ENCODE measurements at regions not wholly inside any gene's neighbourhood (a gene's known extent, or its start where the extent isn't known, plus 50 kb on each side); places are given as distances from the start of the nearest gene placed in this dataset.

GRCh38 chr4:165803005-165803404 lies 70.0 kb upstream of the TLL1 start:
- ChIA-PET POLR2A (no interaction called here), RAD21 (ENCODE audit: low non-redundant PET in 1 of 2, low total read pairs in 2 of 2, uncharacterized antibody in 2 of 2, unreplicated experiment in 2 of 2) (no interaction called here), CTCF (no interaction called here)
- DNase-seq (ENCODE audit: low read depth, low spot score) (no peak), ATAC-seq (no peak)
- H3K4me3 ChIP-seq (replicated peaks in 1 of 2; ENCODE audit: low read depth in 1 of 2, low read length in 2 of 2), result no peak overlapping the region
- H4K20me1 ChIP-seq (ENCODE audit: insufficient read depth), result no peaks in the 10 kb centered on the region
- BruUV-seq (replicated peaks), result no TSS peak
- no peaks in the 10 kb centered on the region for H3K36me3 ChIP-seq (ENCODE audit: control insufficient read depth in 1 of 2, insufficient read depth in 2 of 2, low read length in 2 of 2)
- H3K79me2 ChIP-seq (ENCODE audit: insufficient read depth, low read length), result no peaks in the 10 kb centered on the region
- no peak for TF ChIP-seq ZFX (IDR thresholded peaks at IDR 0.05)
- no peak for TF ChIP-seq YY1 (IDR thresholded peaks at IDR 0.05; ENCODE audit: extremely low read depth, insufficient replicate concordance, low read depth, low read length)
- no peak for TF ChIP-seq POLR2AphosphoS5 (IDR thresholded peaks at IDR 0.05; ENCODE audit: low read depth, low read length)
- no peak for TF ChIP-seq EZH2 (IDR thresholded peaks at IDR 0.05)
- no peak for TF ChIP-seq POLR2A (IDR thresholded peaks at IDR 0.05; ENCODE audit: borderline replicate concordance, extremely low read depth, insufficient read depth, insufficient read length)
- TF ChIP-seq ZNF274 (IDR thresholded peaks at IDR 0.05; ENCODE audit: low read depth, low read length), result no peak
- TF ChIP-seq, protein P1, sequence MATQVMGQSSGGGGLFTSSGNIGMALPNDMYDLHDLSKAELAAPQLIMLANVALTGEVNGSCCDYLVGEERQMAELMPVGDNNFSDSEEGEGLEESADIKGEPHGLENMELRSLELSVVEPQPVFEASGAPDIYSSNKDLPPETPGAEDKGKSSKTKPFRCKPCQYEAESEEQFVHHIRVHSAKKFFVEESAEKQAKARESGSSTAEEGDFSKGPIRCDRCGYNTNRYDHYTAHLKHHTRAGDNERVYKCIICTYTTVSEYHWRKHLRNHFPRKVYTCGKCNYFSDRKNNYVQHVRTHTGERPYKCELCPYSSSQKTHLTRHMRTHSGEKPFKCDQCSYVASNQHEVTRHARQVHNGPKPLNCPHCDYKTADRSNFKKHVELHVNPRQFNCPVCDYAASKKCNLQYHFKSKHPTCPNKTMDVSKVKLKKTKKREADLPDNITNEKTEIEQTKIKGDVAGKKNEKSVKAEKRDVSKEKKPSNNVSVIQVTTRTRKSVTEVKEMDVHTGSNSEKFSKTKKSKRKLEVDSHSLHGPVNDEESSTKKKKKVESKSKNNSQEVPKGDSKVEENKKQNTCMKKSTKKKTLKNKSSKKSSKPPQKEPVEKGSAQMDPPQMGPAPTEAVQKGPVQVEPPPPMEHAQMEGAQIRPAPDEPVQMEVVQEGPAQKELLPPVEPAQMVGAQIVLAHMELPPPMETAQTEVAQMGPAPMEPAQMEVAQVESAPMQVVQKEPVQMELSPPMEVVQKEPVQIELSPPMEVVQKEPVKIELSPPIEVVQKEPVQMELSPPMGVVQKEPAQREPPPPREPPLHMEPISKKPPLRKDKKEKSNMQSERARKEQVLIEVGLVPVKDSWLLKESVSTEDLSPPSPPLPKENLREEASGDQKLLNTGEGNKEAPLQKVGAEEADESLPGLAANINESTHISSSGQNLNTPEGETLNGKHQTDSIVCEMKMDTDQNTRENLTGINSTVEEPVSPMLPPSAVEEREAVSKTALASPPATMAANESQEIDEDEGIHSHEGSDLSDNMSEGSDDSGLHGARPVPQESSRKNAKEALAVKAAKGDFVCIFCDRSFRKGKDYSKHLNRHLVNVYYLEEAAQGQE (IDR thresholded peaks at IDR 0.05; ENCODE audit: low read depth), result no peak
- no peak for TF ChIP-seq RAD21 (IDR thresholded peaks at IDR 0.05; ENCODE audit: low read depth)
- no peak for TF ChIP-seq MAX (IDR thresholded peaks at IDR 0.05)
- no peak for TF ChIP-seq ATF3 (IDR thresholded peaks at IDR 0.05)
- no peak for TF ChIP-seq CTCF (IDR thresholded peaks at IDR 0.05 in 2 of 3, conservative IDR thresholded peaks at IDR 0.05 in 1 of 3; ENCODE audit: borderline replicate concordance in 1 of 3, insufficient read depth in 1 of 3, low read depth in 2 of 3, low read length in 2 of 3)
- TF ChIP-seq, protein P2, sequence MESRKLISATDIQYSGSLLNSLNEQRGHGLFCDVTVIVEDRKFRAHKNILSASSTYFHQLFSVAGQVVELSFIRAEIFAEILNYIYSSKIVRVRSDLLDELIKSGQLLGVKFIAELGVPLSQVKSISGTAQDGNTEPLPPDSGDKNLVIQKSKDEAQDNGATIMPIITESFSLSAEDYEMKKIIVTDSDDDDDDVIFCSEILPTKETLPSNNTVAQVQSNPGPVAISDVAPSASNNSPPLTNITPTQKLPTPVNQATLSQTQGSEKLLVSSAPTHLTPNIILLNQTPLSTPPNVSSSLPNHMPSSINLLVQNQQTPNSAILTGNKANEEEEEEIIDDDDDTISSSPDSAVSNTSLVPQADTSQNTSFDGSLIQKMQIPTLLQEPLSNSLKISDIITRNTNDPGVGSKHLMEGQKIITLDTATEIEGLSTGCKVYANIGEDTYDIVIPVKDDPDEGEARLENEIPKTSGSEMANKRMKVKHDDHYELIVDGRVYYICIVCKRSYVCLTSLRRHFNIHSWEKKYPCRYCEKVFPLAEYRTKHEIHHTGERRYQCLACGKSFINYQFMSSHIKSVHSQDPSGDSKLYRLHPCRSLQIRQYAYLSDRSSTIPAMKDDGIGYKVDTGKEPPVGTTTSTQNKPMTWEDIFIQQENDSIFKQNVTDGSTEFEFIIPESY (IDR thresholded peaks at IDR 0.05; ENCODE audit: extremely low read depth, insufficient replicate concordance, low read length), result no peak
- TF ChIP-seq ELF1 (IDR thresholded peaks at IDR 0.05; ENCODE audit: borderline replicate concordance, low read depth), result no peak
- H3K9ac ChIP-seq (ENCODE audit: low read length), result no peak overlapping the region
- intact Hi-C loops (cut with micrococcal nuclease), result no loop called here
- H3K27me3 ChIP-seq (ENCODE audit: insufficient read depth, low read length), result no peaks in the 10 kb centered on the region
- H3K9me2 ChIP-seq (ENCODE audit: insufficient read depth), result no peaks in the 10 kb centered on the region
- H3K9me3 ChIP-seq (ENCODE audit: control insufficient read depth in 1 of 2, insufficient read depth in 1 of 2, low read depth in 1 of 2, low read length in 2 of 2), result no peaks in the 10 kb centered on the region
- H3K4me1 ChIP-seq (ENCODE audit: control insufficient read depth in 1 of 2, insufficient read depth in 2 of 2, low read length in 2 of 2), result no peaks in the 10 kb centered on the region
- no peak overlapping the region for H3K4me2 ChIP-seq (ENCODE audit: low read length)
- no peak overlapping the region for H2AFZ ChIP-seq (ENCODE audit: low read depth, low read length, poor library complexity, severe bottlenecking)
- H3K27ac ChIP-seq (ENCODE audit: low read depth, low read length), result no peak overlapping the region
